Breast epithelium (tissue), 3 donors: ENCODE measurements at regions not wholly inside any gene's neighbourhood (a gene's known extent, or its start where the extent isn't known, plus 50 kb on each side); places are given as distances from the start of the nearest gene placed in this dataset.

Experiments used
- CTCF ChIP-seq, 3 donors: fragments of 450-650 bp; IDR thresholded peaks; one replicate each; pipeline ENCODE4 v1.5.1; 2016 to 2017; ENCODE audit warnings: antibody characterized with exemption in 3 of 3, mild to moderate bottlenecking in 3 of 3, moderate library complexity in 3 of 3
- POLR2A ChIP-seq: fragments of 450-650 bp; IDR thresholded peaks from one replicate; pipeline ENCODE4 v1.6.1; 2016; ENCODE audit warnings: antibody characterized with exemption, mild to moderate bottlenecking, moderate library complexity
- POLR2AphosphoS5 ChIP-seq, 3 donors: sonication (generic); formaldehyde crosslinking; IDR thresholded peaks; one replicate each; pipeline ENCODE4 v1.6.1; 2017; ENCODE audit warnings: antibody characterized with exemption in 3 of 3

- TF ChIP-seq CTCF (IDR thresholded peaks at IDR 0.05): no peak
- TF ChIP-seq POLR2A: no peak
- TF ChIP-seq POLR2AphosphoS5 (IDR thresholded peaks at IDR 0.05): no peak
Measured at GRCh38 chr21:16186742-16187141, 457.0 kb downstream of the USP25 start.
